Activated naive CD4-positive, alpha-beta T cell treated with anti-CD3 and anti-CD28 coated beads, Interleukin-2, amount 50 U/mL, for 72 hours (primary cell): ENCODE measurements at regions not wholly inside any gene's neighbourhood (a gene's known extent, or its start where the extent isn't known, plus 50 kb on each side); places are given as distances from the start of the nearest gene placed in this dataset.
"Not testable (repeated sequence)": the region's sequence is repeated elsewhere in the genome, so short reads cannot be mapped to it uniquely, and the experiment has no call there.

ENCODE experiments used
- ATAC-seq, 2 donors: fragments of 150-1000 bp; cut with Tn5 transposase; 2 replicates each; pipeline ENCODE4 v1.10.0; 2021; ENCODE audit warnings: mild to moderate bottlenecking in 2 of 2, moderate library complexity in 2 of 2
- DNase-seq, 2 donors: peaks; one replicate each; pipeline ENCODE4 v3.0.0; 2021 to 2022; ENCODE audit warnings: low spot score in 2 of 2
- H3K27ac Mint-ChIP-seq, 2 donors: one replicate each; pipeline ENCODE4 v1.8.0; 2022; ENCODE audit warnings: mild to moderate bottlenecking in 2 of 2, mixed read lengths in 2 of 2
- H3K36me3 Mint-ChIP-seq, 2 donors: one replicate each; pipeline ENCODE4 v1.8.0; 2022; ENCODE audit warnings: mixed read lengths in 2 of 2
- H3K9me3 Mint-ChIP-seq, 2 donors: one replicate each; pipeline ENCODE4 v1.8.0; 2022; ENCODE audit warnings: mixed read lengths in 2 of 2

DNA sequence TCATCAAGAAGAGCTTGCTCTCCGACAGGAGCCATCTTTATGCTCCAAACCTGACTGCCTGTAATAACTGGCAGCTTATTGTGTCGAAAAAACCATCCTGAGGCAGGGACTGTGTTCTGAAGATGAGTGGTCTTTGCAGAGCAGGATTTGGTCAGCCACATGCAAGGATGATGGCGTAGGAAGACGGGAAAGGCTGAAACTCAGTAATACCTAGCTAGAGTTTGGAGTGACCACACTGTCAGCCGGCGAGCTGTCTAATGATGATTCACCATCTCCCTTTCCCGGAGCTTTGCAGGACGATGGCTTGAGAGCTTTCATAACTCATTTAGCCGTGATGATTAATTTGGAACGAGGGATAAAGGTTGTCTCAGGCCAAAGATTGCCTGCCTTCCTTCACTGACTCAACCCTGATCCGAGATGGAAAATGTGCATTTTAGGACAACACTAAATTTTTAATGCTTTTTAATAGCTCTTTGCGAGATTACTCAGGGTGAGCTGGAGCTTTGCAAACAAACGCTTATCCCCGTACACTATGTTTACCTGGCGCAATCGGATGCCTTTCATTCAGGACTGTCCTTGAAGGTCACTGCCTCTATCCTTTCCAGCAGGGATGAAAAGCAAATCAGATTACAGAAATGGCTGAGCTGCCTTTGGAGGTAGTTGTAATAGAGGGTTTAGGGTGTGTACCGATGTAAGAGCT, 288.5 kb downstream of the ASMT start:
- ATAC-seq = no peak
- DNase-seq = no peak
- Mint-ChIP-seq H3K27ac (no peak overlapping the region), H3K9me3 (no peaks in the 10 kb centered on the region), H3K36me3 (no peaks in the 10 kb centered on the region)

DNA sequence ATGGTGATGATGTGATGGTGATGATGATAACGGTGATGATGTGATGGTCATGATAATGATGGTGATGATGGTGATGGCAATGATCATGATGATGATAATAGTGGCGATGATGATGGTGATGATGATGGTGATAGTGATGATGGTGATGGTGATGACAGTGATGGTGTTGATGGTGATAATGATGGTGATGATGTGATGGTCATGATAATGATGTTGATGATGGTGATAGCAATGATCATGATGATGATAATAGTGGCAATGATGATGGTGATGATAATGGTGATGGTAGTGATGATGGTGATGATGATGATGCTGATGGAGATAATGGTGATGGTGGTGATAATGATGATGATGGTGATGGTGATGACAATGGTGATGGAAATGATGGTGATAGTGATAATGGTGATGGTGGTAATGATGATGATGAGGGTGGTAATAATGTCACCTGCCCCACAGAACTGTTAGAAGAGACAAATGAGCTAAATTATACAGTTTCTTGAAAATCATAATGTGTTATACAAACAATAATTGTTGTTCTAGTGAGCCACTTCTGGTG, 289.9 kb downstream of the ASMT start:
- DNase-seq (no peak), ATAC-seq (no peak)
- no peaks in the 10 kb centered on the region for H3K9me3 Mint-ChIP-seq
- H3K36me3 Mint-ChIP-seq = no peaks in the 10 kb centered on the region
- H3K27ac Mint-ChIP-seq = no peak overlapping the region

DNA sequence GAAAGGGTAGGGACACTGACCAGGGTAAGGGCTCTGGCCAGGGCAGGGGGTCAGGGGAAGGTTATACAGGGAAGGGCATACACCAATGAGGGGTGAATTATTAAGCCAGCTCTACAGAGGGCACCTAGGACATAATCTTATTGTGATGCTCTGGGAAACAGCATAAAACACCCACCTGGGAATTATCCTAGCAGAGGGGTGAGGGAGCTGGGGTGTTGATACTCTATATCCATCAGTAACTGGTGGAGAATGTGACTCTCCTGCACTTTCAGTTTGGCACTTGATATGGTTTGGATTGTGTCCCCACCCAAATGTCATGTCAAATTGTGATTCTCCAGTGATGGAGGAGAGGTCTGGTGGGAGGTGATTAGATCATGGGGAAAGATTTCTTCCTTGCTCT, 291.2 kb downstream of the ASMT start:
- H3K27ac Mint-ChIP-seq = no peak overlapping the region
- ATAC-seq = no peak
- DNase-seq = no peak
- H3K9me3 Mint-ChIP-seq = peaks cover 0 to 7% of the 10 kb centered on the region in 2 donors
- H3K36me3 Mint-ChIP-seq = no peaks in the 10 kb centered on the region

DNA sequence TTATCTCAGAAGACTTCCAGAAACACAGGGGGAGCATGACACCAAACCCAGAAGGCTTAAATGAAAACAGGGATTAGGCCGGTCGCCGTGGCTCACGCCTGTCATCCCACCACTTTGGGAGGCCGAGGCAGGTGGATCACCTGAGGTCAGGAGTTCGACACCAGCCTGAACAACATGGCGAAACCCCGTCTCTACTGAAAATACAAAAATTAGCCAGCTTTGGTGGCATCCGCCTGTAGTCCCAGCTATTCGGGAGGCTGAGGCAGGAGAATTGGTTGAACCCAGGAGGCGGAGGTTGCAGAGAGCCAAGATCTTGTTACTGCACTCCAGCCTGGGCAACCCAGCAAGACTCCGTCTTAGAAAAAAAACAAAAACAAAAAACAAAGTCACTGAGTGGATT, 294.1 kb downstream of the ASMT start:
- H3K9me3 Mint-ChIP-seq = peaks cover 7 to 11% of the 10 kb centered on the region in 2 donors
- H3K36me3 Mint-ChIP-seq, ATAC-seq, H3K27ac Mint-ChIP-seq, DNase-seq: not testable (repeated sequence)

DNA sequence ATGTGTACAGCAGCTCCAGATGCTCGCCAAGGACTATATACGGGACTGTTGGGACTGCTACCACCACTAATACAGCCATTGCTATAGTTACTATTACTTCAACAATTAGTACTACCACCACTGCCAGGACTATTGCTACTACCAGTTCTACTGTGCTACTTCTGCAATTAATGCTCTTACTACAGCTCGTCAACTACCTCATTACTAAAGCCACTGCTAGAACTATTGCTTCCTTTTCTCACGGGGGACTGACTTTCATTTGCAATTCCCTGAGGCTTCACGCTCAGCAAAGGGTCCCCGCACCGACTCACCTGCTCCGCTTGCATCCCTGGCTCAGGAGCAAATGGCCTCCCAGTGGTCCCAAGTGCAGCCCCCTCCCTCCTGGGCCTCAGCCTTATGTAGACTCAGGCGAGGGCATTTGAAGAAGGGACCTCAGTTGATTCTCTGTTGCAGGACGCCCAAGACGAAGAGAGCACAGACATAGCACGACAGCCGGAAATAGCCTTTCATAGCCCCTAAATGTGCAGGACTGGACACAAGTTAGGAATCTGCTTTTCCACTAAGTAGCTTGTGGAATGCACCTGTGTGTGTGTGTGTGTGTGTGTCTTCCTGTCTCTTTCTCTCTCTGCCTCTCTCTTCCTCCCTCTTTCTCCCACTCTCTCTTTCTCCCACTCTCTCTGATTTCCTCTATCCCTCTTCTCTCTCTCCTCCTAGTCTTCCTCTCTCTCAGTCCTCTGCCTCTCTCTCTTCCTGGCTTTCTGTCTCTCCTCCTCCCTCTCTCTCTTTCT, 294.8 kb downstream of the ASMT start:
- no peaks in the 10 kb centered on the region for H3K36me3 Mint-ChIP-seq
- H3K27ac Mint-ChIP-seq = no peak overlapping the region
- no peak for DNase-seq
- no peak for ATAC-seq
- H3K9me3 Mint-ChIP-seq = peaks cover 7 to 11% of the 10 kb centered on the region in 2 donors

DNA sequence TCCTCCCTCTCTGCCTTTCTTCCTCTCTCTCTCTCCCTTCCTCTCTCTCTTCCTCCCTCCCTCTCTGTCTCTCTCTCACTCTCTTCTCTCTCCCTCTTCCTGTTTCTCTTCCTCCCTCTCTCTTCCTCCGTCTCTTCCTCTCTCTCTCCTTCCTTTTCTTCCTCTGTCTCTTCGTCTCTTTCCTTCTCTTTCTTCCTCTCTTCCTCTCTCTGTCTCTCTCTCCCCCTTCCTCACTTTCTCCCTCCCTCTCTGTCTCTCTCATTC, 295.3 kb downstream of the ASMT start:
- DNase-seq (no peak), ATAC-seq (no peak)
- Mint-ChIP-seq H3K27ac (peak overlapping the region in 1 of 2 donors; percentile 9), H3K9me3 (peaks cover 7 to 11% of the 10 kb centered on the region in 2 donors), H3K36me3 (no peaks in the 10 kb centered on the region)

DNA sequence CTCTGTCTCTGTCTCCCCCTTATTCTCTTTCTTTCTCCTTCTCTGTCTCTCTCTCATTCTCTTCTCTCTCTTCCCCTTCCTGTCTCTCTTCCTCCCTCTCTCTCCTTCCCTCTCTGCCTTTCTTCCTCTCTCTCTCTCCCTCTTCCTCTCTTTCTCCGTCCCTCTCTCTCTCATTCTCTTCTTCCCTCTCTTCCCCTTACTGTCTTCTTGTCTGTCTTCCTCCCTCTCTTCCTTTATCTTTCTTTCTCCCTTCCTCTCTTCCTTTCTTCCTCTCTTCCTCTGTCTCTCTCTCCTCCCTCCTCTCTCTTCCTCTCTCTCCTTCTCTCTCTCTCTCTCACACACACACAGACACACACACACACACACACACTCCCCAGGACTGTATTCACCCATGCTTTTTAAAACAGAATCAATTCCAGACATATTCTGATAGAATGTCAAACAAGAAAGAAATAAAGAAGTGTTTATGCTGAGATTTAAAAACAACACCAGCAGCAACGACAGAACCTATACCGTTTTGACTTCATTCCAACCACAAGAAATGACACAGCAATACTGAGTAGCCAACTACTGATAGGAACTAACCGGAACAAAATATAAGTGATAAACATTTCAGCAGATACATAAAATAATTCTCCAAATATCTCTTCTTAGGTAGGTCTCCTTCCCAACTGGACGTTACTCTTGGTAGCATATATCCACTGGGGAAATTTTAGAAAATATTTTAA, 296.7 kb downstream of the ASMT start:
- DNase-seq (no peak), ATAC-seq (no peak)
- Mint-ChIP-seq H3K27ac (no peak overlapping the region), H3K36me3 (no peaks in the 10 kb centered on the region), H3K9me3 (peaks cover 7 to 11% of the 10 kb centered on the region in 2 donors)

DNA sequence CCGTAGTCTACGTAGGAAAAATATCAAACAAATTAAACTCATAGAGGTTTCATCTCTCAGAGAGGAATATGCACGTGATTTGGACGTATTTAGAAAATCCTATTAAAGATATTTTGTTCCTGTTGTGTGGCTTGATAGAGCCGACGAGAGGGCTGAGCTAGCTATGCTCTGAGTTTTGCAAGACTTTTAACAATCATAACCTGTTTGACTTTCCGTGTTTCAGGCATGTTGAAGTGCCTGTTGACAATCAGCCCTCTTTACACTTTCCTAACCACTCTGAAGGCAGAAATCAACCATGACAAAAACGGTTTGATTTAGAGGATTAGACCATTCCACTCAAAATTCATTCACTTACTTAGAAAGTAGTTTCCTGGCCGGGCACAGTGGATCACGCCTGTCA, 297.3 kb downstream of the ASMT start:
- H3K27ac Mint-ChIP-seq = no peak overlapping the region
- peaks cover 7 to 11% of the 10 kb centered on the region in 2 donors for H3K9me3 Mint-ChIP-seq
- no peak for DNase-seq
- no peaks in the 10 kb centered on the region for H3K36me3 Mint-ChIP-seq
- ATAC-seq = no peak

DNA sequence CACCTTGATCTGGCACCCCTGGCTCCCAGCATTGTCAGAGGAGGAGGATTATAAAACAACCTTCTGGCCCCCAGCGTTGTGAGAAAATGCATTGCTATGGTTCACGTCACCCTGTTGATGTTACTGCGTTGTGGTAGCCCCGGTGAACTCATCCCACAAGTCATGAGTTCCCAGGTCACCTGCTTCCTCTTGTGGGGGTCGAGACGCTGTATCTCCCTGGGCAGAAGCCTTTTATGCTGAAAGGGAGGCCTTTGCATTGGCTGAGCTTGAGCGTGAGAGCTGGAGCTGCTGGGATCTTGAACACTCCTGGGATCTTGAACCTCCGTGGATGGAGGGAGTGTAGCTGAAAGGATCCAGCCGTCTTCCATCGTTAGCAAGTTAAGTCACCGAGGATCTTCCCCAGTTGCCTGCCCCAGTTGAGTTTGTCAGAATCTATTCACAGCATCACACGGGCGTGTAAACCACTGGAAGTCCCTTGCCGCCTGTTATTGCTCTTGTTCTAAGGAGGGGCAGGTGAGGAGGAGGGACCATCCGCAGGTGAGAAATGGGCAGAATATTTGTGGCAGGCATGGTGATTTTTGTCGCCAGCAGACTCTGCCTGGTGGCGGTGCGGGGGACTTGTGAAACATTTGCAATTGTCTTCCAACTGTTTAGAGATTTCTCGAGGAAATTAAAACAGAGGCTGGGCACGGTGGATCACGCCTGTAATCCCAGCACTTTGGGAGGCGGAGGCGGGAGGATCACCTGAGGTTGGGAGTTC, 299.9 kb downstream of the ASMT start:
- Mint-ChIP-seq H3K36me3 (no peaks in the 10 kb centered on the region), H3K27ac (no peak overlapping the region), H3K9me3 (peaks cover 7 to 11% of the 10 kb centered on the region in 2 donors)
- DNase-seq (no peak), ATAC-seq (peak in 1 of 2 donors; percentile 34)

DNA sequence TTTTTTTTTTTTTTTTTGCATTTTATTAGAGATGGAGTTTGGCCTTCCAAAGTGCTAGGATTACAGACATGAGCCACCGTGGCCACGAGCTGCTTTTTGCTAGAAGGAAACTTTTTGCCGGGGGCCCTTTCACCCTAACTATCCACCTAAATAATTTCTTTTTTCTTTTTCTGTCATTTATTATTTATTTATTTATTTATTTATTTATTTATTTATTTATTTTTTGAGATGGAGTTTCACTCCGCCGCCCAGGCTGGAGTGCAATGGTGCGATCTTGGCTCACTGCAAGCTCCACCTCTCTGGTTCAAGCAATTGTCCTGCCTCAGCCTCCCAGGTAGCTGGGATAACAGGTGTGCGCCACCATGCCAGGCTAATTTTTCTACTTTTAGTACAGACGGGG, 303.9 kb downstream of the ASMT start:
- Mint-ChIP-seq H3K36me3 (no peaks in the 10 kb centered on the region), H3K27ac (no peak overlapping the region), H3K9me3 (no peaks in the 10 kb centered on the region)
- DNase-seq = no peak
- no peak for ATAC-seq

DNA sequence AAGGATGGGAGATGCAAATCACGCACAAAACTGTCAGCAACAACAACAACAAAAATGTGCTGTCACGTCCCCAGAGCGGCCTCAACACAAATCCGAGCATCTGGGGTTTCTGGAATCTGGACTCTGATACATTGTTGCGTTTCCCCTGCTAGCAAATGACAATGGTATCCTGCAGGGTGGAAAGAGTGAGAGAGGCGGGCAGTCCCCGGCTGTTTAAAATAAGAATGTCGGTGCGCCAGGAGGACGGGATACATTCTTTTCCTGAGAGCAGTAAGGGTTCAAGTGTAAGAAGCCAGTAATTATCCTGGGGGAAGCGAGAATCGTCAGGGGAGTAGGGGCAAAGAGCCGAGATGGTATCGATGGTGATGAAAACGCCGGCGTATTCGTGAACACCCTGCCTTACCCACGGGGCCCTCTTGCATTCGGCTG, 310.2 kb downstream of the ASMT start:
- H3K36me3 Mint-ChIP-seq = no peaks in the 10 kb centered on the region
- no peak for ATAC-seq
- H3K9me3 Mint-ChIP-seq = no peaks in the 10 kb centered on the region
- no peak for DNase-seq
- H3K27ac Mint-ChIP-seq = no peak overlapping the region

DNA sequence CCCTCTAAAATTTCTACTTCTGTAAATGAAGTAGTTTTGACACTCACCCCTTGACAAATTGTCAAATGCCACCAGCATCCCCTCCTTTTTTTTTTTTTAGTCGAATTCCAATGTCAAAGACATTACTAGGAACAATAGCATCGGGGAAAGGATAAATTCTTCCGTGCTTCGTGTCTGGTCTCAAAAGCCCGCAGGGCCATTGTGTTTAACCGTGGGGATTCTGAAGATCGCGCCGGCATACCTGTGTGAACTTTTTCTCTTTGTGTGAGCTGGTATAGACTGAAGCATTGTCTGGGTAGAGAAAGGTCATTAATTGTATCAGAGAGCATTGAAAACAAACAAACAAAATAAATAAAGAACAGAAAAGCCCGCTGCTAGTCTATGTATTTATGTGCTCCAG, 313.9 kb downstream of the ASMT start:
- H3K9me3 Mint-ChIP-seq = no peaks in the 10 kb centered on the region
- no peaks in the 10 kb centered on the region for H3K36me3 Mint-ChIP-seq
- ATAC-seq (no peak), DNase-seq (no peak)
- no peak overlapping the region for H3K27ac Mint-ChIP-seq

DNA sequence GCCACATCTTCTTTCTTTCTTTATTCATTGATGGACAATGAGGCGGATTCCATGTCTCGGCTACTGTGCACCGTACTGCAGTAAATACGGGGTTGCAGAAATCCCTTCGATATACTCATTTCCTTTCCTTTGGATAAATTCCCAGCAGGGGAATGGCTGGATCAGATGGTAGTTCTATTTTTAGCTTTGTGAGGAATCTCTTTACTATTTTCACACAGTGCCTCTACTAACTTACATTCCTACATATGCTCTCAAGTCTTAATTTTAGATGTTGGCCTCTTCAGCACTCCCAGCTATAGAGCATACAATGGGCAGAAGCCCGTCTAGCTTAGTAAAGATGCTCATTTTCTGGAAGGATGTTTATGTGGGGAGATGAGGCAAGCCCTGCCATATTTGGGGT, 317.4 kb downstream of the ASMT start:
- no peak overlapping the region for H3K27ac Mint-ChIP-seq
- H3K36me3 Mint-ChIP-seq = no peaks in the 10 kb centered on the region
- ATAC-seq = no peak
- H3K9me3 Mint-ChIP-seq = no peaks in the 10 kb centered on the region
- no peak for DNase-seq

DNA sequence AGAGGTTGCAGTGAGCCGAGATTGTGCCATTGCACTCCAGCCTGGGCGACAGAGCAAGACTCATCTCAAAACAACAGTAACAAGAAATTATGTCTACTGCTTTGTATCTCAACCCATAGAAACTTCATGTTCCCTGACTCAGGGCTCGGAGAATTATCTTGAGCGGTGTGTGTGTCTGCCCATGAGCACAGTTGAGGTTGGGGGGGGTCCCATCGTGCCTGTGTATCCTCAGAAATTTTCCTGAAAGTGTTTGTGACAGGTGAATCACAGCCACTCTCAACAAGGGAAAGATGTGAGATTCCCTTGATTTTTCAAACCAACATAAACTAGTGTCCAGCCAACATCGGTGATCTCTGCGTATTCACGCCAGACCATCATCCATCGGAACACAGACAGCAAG, 319.1 kb downstream of the ASMT start:
- H3K27ac Mint-ChIP-seq = no peak overlapping the region
- no peak for ATAC-seq
- peaks cover 4 to 14% of the 10 kb centered on the region in 2 donors for H3K9me3 Mint-ChIP-seq
- peaks cover 7 to 11% of the 10 kb centered on the region in 2 donors for H3K36me3 Mint-ChIP-seq
- DNase-seq = no peak

DNA sequence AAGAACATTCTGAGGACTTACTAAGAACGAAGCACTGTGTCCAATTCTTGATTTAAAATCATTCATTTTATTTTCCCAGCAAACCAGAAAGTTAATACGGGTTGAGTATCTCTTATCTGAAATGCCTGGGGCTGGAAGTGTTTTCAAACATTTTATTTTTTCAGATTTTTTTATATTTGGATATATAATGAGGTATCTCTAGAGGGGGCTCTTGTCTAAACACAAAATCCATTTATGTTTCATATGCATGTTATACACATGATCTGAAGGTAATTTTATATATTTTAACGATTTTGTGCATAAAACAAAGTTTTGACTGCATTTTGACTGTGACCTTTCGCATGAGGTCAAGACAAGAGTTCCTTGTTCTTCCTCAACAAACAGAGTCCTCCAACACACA, 320.9 kb downstream of the ASMT start:
- Mint-ChIP-seq H3K9me3 (peaks cover 6 to 19% of the 10 kb centered on the region in 2 donors), H3K36me3 (peaks cover 8 to 13% of the 10 kb centered on the region in 2 donors), H3K27ac (no peak overlapping the region)
- DNase-seq (no peak), ATAC-seq (no peak)

DNA sequence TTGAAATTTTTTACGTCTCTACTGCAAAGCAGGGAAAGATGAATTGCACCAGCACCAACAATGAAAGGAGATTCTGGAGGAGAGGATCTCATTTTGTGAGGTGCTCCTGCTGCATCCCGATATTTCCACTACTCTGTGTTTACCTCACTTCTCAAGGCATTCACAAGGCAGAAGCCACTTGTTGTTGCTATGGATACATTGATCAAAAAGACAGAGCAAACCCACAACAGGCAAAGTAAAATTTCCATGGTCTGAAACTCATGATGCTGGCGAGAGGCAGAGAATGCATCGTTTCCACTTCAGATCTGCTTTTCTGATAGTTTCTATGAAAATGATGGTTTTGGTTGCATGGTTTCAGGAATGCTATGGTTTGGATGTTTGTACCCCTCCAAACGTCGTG, 323.3 kb downstream of the ASMT start:
- DNase-seq = no peak
- no peak for ATAC-seq
- Mint-ChIP-seq H3K9me3 (peaks cover 6 to 19% of the 10 kb centered on the region in 2 donors), H3K27ac (no peak overlapping the region), H3K36me3 (peaks cover 8 to 13% of the 10 kb centered on the region in 2 donors)

DNA sequence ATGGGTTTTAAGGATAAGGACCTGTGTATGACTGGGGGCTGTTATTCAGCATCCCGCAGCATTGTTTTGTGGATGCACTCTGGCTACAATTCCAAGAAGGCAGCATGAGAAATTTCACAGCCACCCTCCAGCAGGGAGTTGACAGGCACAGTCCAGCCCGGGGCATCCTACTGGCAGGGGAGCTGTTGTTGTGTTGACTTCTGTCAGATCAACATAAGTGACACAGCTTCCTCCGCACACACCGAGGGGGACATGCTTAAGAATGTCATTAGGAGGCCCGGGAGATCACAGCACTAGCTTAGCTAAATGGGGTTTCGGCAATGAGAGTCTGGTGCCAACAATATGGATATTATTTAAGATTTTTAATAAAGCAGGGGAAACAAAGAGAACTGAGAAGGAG, 326.5 kb downstream of the ASMT start:
- peaks cover 8 to 13% of the 10 kb centered on the region in 2 donors for H3K36me3 Mint-ChIP-seq
- H3K9me3 Mint-ChIP-seq = peaks cover 6 to 19% of the 10 kb centered on the region in 2 donors
- DNase-seq (no peak), ATAC-seq (no peak)
- no peak overlapping the region for H3K27ac Mint-ChIP-seq
